ENCODE measurements at regions not wholly inside any gene's neighbourhood (a gene's known extent, or its start where the extent isn't known, plus 50 kb on each side); places are given as distances from the start of the nearest gene placed in this dataset.
"Not testable (repeated sequence)": the region's sequence is repeated elsewhere in the genome, so short reads cannot be mapped to it uniquely, and the experiment has no call there.

GRCh38 chr18:15001038-15001794 is 253.2 kb downstream of the ANKRD30B start:
- not testable (repeated sequence) for TF ChIP-seq BHLHE40 (IDR thresholded peaks at IDR 0.05; ENCODE audit: low read length); ZMAT3 (CRISPR knock-in tag; conservative IDR thresholded peaks at IDR 0.05); TFE3 (CRISPR knock-in tag; IDR thresholded peaks at IDR 0.05); EZH2 (conservative IDR thresholded peaks at IDR 0.05; ENCODE audit: low read depth, low read length); ZNF598 (CRISPR knock-in tag; IDR thresholded peaks at IDR 0.05; ENCODE audit: borderline replicate concordance); SNAPC2 (CRISPR knock-in tag; IDR thresholded peaks at IDR 0.05); ZBTB44 (CRISPR knock-in tag; IDR thresholded peaks at IDR 0.05); SP140L (CRISPR knock-in tag; IDR thresholded peaks at IDR 0.05; ENCODE audit: borderline replicate concordance); GTF2F1 (IDR thresholded peaks at IDR 0.05; ENCODE audit: low read length); PITX1 (CRISPR knock-in tag; IDR thresholded peaks at IDR 0.05); BCLAF1 (IDR thresholded peaks at IDR 0.05); KLF13 (CRISPR knock-in tag; IDR thresholded peaks at IDR 0.05); ZNF7 (CRISPR knock-in tag; IDR thresholded peaks at IDR 0.05); CTCF (CRISPR knock-in tag; IDR thresholded peaks at IDR 0.05)
